ENCODE measurements at regions not wholly inside any gene's neighbourhood (a gene's known extent, or its start where the extent isn't known, plus 50 kb on each side); places are given as distances from the start of the nearest gene placed in this dataset.

DNA sequence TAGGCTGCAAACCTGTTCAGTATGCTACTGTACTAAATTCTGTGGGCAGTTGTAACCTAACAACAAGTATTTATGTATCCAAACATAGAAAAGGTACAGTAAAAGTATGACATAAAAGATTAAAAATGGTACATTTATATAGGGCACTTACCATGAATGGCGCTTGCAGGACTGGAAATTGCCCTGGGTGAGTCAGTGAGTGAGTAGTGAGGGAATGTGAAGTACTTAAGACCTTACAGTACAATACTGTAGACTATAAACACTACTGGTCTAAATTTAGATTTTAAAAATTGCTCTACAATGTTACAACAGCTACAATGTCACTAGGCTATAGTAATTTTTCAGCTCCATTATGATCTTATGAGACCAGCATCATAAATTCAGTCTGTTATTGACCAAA is 146.0 kb upstream of the GNAI1 start:
- TF ChIP-seq YY1 (IDR thresholded peaks at IDR 0.05; ENCODE audit: low read depth) (no peak), TCF12 (IDR thresholded peaks at IDR 0.05; ENCODE audit: low read depth) (no peak), TAF1 (IDR thresholded peaks at IDR 0.05; ENCODE audit: low read depth) (no peak), TEAD4 (IDR thresholded peaks at IDR 0.05) (no peak), NFIC (IDR thresholded peaks at IDR 0.05) (no peak), ZBTB7A (IDR thresholded peaks at IDR 0.05; ENCODE audit: low read depth) (no peak), EGR1 (IDR thresholded peaks at IDR 0.05) (no peak), RAD21 (IDR thresholded peaks at IDR 0.05; ENCODE audit: low read depth) (no peak), FOXM1 (IDR thresholded peaks at IDR 0.05; ENCODE audit: borderline replicate concordance, low read depth) (no peak), CEBPB (IDR thresholded peaks at IDR 0.05) (no peak), EP300 (IDR thresholded peaks at IDR 0.05; ENCODE audit: borderline replicate concordance) (no peak), CREB1 (IDR thresholded peaks at IDR 0.05; ENCODE audit: low read depth) (no peak)
- TF ChIP-seq, protein P1, sequence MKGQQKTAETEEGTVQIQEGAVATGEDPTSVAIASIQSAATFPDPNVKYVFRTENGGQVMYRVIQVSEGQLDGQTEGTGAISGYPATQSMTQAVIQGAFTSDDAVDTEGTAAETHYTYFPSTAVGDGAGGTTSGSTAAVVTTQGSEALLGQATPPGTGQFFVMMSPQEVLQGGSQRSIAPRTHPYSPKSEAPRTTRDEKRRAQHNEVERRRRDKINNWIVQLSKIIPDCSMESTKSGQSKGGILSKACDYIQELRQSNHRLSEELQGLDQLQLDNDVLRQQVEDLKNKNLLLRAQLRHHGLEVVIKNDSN (IDR thresholded peaks at IDR 0.05): no peak
- TF ChIP-seq, protein P2, sequence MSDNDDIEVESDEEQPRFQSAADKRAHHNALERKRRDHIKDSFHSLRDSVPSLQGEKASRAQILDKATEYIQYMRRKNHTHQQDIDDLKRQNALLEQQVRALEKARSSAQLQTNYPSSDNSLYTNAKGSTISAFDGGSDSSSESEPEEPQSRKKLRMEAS (IDR thresholded peaks at IDR 0.05): no peak
- TF ChIP-seq, protein P3, sequence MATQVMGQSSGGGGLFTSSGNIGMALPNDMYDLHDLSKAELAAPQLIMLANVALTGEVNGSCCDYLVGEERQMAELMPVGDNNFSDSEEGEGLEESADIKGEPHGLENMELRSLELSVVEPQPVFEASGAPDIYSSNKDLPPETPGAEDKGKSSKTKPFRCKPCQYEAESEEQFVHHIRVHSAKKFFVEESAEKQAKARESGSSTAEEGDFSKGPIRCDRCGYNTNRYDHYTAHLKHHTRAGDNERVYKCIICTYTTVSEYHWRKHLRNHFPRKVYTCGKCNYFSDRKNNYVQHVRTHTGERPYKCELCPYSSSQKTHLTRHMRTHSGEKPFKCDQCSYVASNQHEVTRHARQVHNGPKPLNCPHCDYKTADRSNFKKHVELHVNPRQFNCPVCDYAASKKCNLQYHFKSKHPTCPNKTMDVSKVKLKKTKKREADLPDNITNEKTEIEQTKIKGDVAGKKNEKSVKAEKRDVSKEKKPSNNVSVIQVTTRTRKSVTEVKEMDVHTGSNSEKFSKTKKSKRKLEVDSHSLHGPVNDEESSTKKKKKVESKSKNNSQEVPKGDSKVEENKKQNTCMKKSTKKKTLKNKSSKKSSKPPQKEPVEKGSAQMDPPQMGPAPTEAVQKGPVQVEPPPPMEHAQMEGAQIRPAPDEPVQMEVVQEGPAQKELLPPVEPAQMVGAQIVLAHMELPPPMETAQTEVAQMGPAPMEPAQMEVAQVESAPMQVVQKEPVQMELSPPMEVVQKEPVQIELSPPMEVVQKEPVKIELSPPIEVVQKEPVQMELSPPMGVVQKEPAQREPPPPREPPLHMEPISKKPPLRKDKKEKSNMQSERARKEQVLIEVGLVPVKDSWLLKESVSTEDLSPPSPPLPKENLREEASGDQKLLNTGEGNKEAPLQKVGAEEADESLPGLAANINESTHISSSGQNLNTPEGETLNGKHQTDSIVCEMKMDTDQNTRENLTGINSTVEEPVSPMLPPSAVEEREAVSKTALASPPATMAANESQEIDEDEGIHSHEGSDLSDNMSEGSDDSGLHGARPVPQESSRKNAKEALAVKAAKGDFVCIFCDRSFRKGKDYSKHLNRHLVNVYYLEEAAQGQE (IDR thresholded peaks at IDR 0.05; ENCODE audit: low read depth): no peak

DNA sequence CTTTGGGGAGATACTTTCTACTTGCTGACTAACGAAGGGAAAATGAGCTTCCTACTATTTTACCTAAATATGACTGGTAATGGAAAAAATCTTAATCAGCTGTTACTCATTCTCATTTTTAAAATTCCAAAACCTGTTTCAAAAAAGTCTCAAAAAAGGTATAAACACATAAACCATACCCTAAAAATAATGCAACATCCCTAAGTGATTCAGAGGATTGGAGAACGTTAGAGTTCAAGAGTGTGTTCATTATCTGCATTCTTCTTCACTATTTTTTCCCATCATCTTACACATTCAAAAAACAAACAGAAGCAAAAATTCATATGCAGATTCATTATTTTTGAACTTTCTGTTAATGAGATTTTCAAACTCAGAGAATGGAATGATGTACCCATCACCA is 150.4 kb upstream of the GNAI1 start:
- TF ChIP-seq, protein P1 (IDR thresholded peaks at IDR 0.05): no peak
- TF ChIP-seq EGR1 (IDR thresholded peaks at IDR 0.05) (no peak), NFIC (IDR thresholded peaks at IDR 0.05) (no peak), TEAD4 (IDR thresholded peaks at IDR 0.05) (no peak), CEBPB (IDR thresholded peaks at IDR 0.05) (no peak), RAD21 (IDR thresholded peaks at IDR 0.05; ENCODE audit: low read depth) (no peak), TAF1 (IDR thresholded peaks at IDR 0.05; ENCODE audit: low read depth) (no peak)
- TF ChIP-seq, protein P3 (IDR thresholded peaks at IDR 0.05; ENCODE audit: low read depth): no peak

DNA sequence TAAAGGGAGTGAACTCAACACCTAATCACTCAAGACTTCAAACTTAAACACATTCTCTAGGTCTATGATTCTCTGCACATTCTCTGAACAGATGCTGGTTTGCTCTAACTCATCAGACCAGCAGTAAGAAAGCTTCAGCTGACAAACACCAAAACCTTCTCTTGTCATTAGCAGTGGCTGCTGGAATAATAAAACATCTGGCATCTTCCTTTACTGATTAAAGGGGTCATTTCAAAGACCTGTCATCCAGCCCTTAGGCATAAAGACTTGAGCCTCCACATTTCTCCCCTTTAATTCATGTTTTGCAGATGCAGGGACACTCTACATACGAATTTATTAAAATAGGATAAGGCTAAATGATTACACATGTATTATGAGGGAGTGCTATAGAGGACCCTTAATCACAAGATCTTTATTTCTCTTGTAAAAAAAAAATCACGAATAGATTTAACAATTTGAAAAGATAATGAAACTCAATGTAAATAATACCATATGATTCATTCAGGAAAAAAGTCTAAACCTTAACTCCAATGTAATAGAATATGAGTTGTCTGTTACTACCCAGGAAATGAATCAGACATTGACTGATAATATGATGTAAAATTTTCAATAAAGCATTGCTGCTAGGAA is 152.4 kb upstream of the GNAI1 start:
- TF ChIP-seq, protein P3 (IDR thresholded peaks at IDR 0.05; ENCODE audit: low read depth): no peak
- no peak for TF ChIP-seq CREB1 (IDR thresholded peaks at IDR 0.05; ENCODE audit: low read depth)
- TF ChIP-seq ZBTB7A (IDR thresholded peaks at IDR 0.05; ENCODE audit: low read depth): no peak

DNA sequence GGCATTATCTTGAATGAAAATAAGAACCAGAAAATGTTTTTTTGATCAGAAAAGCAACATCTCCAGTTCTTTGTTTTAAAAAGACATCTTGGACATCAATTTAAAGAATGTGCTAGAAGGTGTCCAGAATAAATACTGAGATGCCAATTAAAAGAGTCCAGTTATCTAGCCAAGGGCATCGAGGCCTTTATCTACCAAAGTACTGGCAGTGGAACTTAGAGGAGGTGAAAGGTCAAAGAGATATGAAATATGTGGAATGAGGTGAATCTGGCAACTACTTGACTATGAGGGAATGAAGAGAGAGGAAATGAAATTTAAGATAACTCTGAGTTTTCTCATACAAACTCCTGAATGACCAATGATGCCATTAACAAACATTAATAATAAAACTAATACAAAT is 154.3 kb upstream of the GNAI1 start:
- no peak for TF ChIP-seq CEBPB (IDR thresholded peaks at IDR 0.05)
- no peak for TF ChIP-seq CREB1 (IDR thresholded peaks at IDR 0.05; ENCODE audit: low read depth)
- no peak for TF ChIP-seq ZBTB7A (IDR thresholded peaks at IDR 0.05; ENCODE audit: low read depth)
- no peak for TF ChIP-seq YY1 (IDR thresholded peaks at IDR 0.05; ENCODE audit: low read depth)
- no peak for TF ChIP-seq TEAD4 (IDR thresholded peaks at IDR 0.05)
- TF ChIP-seq, protein P1 (IDR thresholded peaks at IDR 0.05): no peak
- TF ChIP-seq TCF12 (IDR thresholded peaks at IDR 0.05; ENCODE audit: low read depth): no peak
- TF ChIP-seq EP300 (IDR thresholded peaks at IDR 0.05; ENCODE audit: borderline replicate concordance): no peak
- TF ChIP-seq FOXM1 (IDR thresholded peaks at IDR 0.05; ENCODE audit: borderline replicate concordance, low read depth): no peak

DNA sequence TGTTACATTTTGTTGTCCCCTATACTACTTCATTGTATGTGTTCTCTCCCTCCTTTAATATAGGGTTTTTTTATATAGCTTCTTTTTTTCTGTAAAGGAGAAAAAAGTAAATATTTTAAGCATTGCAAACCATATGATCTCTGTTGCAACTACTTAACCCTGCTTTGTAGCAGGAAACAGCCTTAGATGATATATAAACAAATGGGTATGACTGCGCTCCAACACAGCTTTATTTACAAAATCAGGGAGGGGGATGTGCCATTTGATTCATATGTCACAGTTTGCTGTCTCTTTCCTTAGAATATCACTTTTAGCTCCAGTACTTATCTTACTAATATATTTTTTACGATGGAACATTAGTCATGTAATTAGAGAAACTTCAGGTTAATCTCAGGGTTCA is 155.2 kb upstream of the GNAI1 start:
- TF ChIP-seq CREB1 (IDR thresholded peaks at IDR 0.05; ENCODE audit: low read depth): no peak
- no peak for TF ChIP-seq EP300 (IDR thresholded peaks at IDR 0.05; ENCODE audit: borderline replicate concordance)
- no peak for TF ChIP-seq RAD21 (IDR thresholded peaks at IDR 0.05; ENCODE audit: low read depth)
- TF ChIP-seq, protein P2 (IDR thresholded peaks at IDR 0.05): no peak
- no peak for TF ChIP-seq CEBPB (IDR thresholded peaks at IDR 0.05)
- TF ChIP-seq EGR1 (IDR thresholded peaks at IDR 0.05): no peak
- no peak for TF ChIP-seq FOXM1 (IDR thresholded peaks at IDR 0.05; ENCODE audit: borderline replicate concordance, low read depth)
- TF ChIP-seq TEAD4 (IDR thresholded peaks at IDR 0.05): no peak
- TF ChIP-seq, protein P1 (IDR thresholded peaks at IDR 0.05): no peak
- no peak for TF ChIP-seq ZBTB7A (IDR thresholded peaks at IDR 0.05; ENCODE audit: low read depth)
- TF ChIP-seq, protein P3 (IDR thresholded peaks at IDR 0.05; ENCODE audit: low read depth): no peak
- no peak for TF ChIP-seq TAF1 (IDR thresholded peaks at IDR 0.05; ENCODE audit: low read depth)

Data from Ishikawa (cell line).